ENCODE measurements at regions not wholly inside any gene's neighbourhood (a gene's known extent, or its start where the extent isn't known, plus 50 kb on each side); places are given as distances from the start of the nearest gene placed in this dataset.
A peak's percentile ranks its signal among the peaks of the same experiment; 100 is the strongest.
"Not testable (repeated sequence)": the region's sequence is repeated elsewhere in the genome, so short reads cannot be mapped to it uniquely, and the experiment has no call there.

DNA sequence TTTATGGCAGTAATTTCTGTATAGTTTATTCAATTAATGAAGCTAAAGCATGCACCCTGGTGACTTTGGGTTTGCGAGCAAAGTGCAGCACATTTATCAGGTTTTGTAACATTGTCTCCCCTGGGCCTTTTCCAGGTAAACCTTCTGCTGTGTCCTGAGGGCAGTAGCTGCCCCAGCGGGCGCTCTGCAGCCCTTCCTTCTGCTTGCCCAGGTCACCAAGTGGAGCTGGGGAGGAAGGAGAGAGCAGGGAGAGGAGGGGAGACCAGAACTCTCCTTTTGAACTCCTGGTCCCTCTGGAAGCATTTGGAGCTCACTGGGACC, 145.6 kb downstream of the DLL1 start:
- TF ChIP-seq, protein P1, sequence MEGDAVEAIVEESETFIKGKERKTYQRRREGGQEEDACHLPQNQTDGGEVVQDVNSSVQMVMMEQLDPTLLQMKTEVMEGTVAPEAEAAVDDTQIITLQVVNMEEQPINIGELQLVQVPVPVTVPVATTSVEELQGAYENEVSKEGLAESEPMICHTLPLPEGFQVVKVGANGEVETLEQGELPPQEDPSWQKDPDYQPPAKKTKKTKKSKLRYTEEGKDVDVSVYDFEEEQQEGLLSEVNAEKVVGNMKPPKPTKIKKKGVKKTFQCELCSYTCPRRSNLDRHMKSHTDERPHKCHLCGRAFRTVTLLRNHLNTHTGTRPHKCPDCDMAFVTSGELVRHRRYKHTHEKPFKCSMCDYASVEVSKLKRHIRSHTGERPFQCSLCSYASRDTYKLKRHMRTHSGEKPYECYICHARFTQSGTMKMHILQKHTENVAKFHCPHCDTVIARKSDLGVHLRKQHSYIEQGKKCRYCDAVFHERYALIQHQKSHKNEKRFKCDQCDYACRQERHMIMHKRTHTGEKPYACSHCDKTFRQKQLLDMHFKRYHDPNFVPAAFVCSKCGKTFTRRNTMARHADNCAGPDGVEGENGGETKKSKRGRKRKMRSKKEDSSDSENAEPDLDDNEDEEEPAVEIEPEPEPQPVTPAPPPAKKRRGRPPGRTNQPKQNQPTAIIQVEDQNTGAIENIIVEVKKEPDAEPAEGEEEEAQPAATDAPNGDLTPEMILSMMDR (IDR thresholded peaks at IDR 0.05; ENCODE audit: insufficient read depth, low read depth, low read length, missing control alignments), result no peak
- no peak for DNase-seq (ENCODE audit: low read depth)
- no peak overlapping the region for H3K4me3 ChIP-seq (ENCODE audit: low read length)

DNA sequence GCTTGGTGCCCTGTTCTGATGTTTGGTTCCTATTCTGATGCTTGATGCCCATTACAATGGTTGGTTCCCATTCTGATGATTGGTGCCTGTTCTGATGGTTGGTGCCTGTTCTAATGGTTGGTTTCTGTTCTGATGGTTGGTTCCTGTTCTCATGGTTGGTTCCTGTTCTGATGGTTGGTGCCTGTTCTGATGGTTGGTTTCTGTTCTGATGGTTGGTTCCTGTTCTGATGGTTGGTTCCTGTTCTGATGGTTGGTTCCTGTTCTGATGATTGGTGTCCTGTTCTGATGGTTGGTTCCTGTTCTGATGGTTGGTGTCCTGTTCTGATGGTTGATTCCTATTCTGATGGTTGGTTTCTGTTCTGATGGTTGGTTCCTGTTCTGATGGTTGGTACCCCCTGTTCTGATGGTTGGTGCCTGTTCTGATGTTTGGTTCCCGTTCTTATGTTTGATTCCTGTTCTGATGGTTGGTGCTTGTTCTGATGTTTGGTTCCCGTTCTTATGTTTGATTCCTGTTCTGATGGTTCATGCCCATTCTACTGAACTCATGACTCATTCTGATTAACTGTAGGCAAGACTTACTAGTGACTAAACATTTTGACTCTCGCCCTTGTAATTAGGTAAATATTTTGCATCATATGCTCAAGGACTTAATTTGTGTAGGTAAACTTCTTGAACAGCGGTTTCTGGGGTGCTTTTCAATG, 146.2 kb downstream of the DLL1 start:
- DNase-seq (ENCODE audit: low read depth), result peak; percentile 89
- TF ChIP-seq, protein P1 (IDR thresholded peaks at IDR 0.05; ENCODE audit: insufficient read depth, low read depth, low read length, missing control alignments), result no peak
- no peak overlapping the region for H3K4me3 ChIP-seq (ENCODE audit: low read length)

DNA sequence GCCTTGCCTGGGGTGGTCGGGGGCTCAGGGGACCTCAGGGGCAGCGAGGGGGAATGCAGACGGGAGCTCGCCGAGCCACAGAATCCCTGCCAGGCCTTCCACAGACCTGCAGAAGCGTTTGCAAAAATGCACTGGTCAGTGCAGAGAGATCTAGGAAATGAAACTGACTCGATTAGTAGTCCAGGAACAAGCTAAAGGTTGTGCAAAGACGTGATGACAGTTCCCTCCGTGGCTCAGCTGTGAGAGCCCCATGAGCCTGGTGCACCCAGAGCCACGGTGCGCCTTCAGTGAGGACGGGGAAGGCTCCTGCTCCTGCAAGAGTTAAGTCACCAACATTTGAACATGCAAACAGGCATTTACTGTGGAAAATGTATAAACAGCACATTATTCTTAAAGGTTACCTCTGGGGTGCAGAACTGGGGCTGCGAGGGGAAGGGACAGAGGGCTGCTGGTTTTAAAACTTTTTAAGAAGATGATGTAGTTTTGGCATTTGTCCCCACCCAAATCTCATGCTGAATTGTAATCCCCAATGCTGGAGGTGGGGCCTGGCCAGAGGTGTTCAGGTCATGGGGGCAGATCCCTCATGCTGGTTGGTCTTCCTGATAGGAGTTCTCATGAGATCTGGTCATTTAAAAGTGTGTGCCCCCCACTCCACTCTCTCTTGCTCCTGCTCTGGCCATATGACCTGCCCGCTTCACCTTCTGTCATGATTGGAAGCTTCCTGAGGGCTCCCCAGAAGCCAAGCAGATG, 147.3 kb downstream of the DLL1 start:
- no peak overlapping the region for H3K4me3 ChIP-seq (ENCODE audit: low read length)
- TF ChIP-seq, protein P1 (IDR thresholded peaks at IDR 0.05; ENCODE audit: insufficient read depth, low read depth, low read length, missing control alignments), result no peak
- no peak for DNase-seq (ENCODE audit: low read depth)

DNA sequence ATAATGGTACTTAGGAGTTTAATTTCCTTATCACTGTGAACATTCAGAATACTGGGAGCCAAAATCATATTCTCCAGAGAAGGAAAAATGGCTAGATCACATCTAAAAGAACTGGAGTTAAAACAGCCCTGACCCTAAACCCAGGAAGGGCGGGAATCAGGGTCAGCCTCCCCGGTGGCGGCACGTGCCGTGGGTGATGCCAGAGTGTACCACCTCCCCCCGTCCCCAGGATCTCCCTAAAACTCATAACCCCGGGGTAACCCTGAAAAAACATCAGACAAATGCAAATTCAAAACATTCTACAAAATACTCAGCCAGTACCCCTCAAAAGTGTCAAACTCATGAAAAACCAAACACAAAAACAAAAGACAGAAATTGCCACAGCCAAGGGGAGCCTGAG, 148.3 kb downstream of the DLL1 start:
- no peak for DNase-seq (ENCODE audit: low read depth)
- H3K4me3 ChIP-seq (ENCODE audit: low read length), result no peak overlapping the region
- TF ChIP-seq, protein P1 (IDR thresholded peaks at IDR 0.05; ENCODE audit: insufficient read depth, low read depth, low read length, missing control alignments), result no peak

DNA sequence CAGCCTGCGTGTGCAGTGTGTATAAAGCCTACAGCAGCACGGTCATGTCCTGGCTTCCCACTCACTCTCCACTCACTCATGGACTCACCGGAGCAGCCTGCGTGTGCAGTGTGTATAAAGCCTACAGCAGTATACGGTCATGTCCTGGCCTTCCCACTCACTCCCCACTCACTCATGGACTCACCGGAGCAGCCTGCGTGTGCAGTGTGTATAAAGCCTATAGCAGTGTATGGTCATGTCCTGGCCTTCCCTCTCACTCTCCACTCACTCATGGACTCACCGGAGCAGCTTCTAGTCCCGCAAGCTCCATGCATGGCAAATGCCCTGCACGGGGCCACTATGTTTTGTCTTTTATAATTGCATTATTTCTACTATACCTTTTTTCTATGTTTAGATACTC, 149.8 kb downstream of the DLL1 start:
- not testable (repeated sequence) for H3K4me3 ChIP-seq (ENCODE audit: low read length); DNase-seq (ENCODE audit: low read depth)

DNA sequence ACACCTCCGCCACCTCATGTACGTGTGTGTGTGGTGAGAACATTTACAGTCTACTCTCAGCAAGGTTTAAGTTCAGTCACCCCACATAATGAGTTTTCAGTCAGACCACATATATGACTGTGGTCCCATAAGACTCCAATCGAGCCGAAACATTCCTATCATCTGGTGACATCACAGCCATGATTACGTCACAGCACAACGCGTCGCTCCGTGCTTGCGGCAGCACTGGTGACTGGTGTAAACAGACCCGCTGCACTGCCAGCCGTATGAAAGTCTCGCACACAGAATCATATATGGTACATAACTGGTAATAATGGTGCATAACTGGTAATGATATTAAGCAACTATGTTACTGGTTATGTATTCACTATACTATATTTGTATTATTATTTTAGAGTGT, 150.7 kb downstream of the DLL1 start:
- DNase-seq (ENCODE audit: low read depth), result no peak
- TF ChIP-seq, protein P1 (IDR thresholded peaks at IDR 0.05; ENCODE audit: insufficient read depth, low read depth, low read length, missing control alignments), result no peak

DNA sequence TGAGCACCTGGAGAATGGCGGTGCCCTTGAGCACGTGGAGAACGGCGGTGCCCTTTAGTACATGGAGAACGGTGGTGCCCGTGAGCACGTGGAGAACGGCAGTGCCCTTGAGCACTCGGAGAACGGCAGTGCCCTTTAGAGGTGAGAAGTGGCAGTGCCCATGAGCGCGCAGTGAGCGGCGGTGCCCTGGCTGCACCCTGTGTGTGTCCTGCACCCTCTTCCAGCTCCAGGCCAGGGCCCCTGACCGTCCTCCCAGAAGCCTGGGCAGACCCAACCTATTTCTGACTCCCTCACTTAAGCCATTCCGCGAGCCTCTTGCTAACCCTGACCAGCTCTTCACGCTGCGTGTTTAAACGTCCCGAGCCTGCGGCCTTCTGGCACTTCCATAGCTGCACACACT, 151.3 kb downstream of the DLL1 start:
- TF ChIP-seq, protein P1 (IDR thresholded peaks at IDR 0.05; ENCODE audit: insufficient read depth, low read depth, low read length, missing control alignments), result no peak
- no peak overlapping the region for H3K4me3 ChIP-seq (ENCODE audit: low read length)
- DNase-seq (ENCODE audit: low read depth), result no peak

More for the DNA sequence above, 150.7 kb downstream of the DLL1 start:
- no peak overlapping the region for H3K4me3 ChIP-seq (ENCODE audit: low read length)

DNA sequence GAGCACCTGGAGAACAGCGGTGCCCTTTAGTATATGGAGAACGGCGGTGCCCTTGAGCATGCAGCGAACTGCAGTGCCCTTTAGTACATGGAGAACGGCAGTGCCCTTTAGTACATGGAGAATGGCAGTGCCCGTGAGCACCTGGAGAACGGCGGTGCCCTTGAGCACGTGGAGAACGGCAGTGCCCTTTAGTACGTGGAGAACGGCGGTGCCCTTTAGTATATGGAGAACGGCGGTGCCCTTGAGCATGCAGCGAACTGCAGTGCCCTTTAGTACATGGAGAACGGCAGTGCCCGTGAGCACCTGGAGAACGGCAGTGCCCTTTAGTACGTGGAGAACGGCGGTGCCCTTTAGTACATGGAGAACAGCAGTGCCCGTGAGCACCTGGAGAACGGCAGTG, 151.8 kb downstream of the DLL1 start:
- not testable (repeated sequence) for DNase-seq (ENCODE audit: low read depth); H3K4me3 ChIP-seq (ENCODE audit: low read length)

All from epithelial cell of esophagus (primary cell).